HEK293 (cell line): ENCODE measurements at regions not wholly inside any gene's neighbourhood (a gene's known extent, or its start where the extent isn't known, plus 50 kb on each side); places are given as distances from the start of the nearest gene placed in this dataset.

Source experiments
- CTCF ChIA-PET: fragments of 350-600 bp; formaldehyde crosslinking; extraction: SDS; loops from one replicate; lab custom pipeline; 2021; ENCODE audit warnings: antibody characterized with exemption; lab: Yijun Ruan, JAX
- POLR2A ChIA-PET: fragments of 300-600 bp; formaldehyde crosslinking; extraction: SDS; loops from one replicate; lab custom pipeline; 2020; ENCODE audit warnings: antibody characterized with exemption, inconsistent platforms; lab: Yijun Ruan, JAX
- H3K27ac ChIP-seq: fragments of 200-500 bp; sonication (Bioruptor generic); 2 replicates; pipeline ENCODE4 v1.5.1; 2014; ENCODE audit warnings: low read depth, low read length, control low read depth, inconsistent platforms; ENCODE audit errors: extremely low read depth
- H3K36me3 ChIP-seq, 2 experiments: fragments of 200-500 bp in 1 of 2; sonication (Bioruptor generic) in 1 of 2; 1 replicate in 1 of 2; 2 replicates in 1 of 2; pipeline ENCODE4 v1.5.1; 2014 to 2017; ENCODE audit warnings: inconsistent platforms in 2 of 2, low read length in 2 of 2; ENCODE audit not compliant: control insufficient read depth in 2 of 2, insufficient read depth in 1 of 2
- H3K4me1 ChIP-seq: fragments of 200-500 bp; sonication (Bioruptor generic); 2 replicates; pipeline ENCODE4 v1.5.1; 2014; ENCODE audit warnings: mild to moderate bottlenecking, low read length, inconsistent platforms; ENCODE audit not compliant: control insufficient read depth, insufficient read depth
- H3K4me3 ChIP-seq: 2 replicates; pipeline ENCODE4 v1.5.1; 2011; ENCODE audit warnings: low read depth, mild to moderate bottlenecking, control low read depth, low read length, moderate library complexity
- H3K9me3 ChIP-seq: fragments of 200-500 bp; sonication (Bioruptor generic); 2 replicates; pipeline ENCODE4 v1.5.1; 2014; ENCODE audit warnings: low read depth, low read length, inconsistent platforms; ENCODE audit not compliant: control insufficient read depth, insufficient read depth
- GLI4 ChIP-seq: fragments of 450-650 bp; formaldehyde crosslinking; IDR thresholded peaks from 2 replicates; pipeline ENCODE4 v1.5.1; 2016; ENCODE audit warnings: missing biosample characterization, missing genetic modification characterization
- INSM2 ChIP-seq: fragments of 450-650 bp; formaldehyde crosslinking; IDR thresholded peaks from 2 replicates; pipeline ENCODE4 v1.5.1; 2016; ENCODE audit warnings: missing biosample characterization, missing genetic modification characterization
- KLF9 ChIP-seq: fragments of 450-650 bp; formaldehyde crosslinking; IDR thresholded peaks from 2 replicates; pipeline ENCODE4 v1.5.1; 2016; ENCODE audit warnings: missing biosample characterization, missing genetic modification characterization, low read depth
- PRDM2 ChIP-seq: fragments of 450-650 bp; formaldehyde crosslinking; IDR thresholded peaks from 2 replicates; pipeline ENCODE4 v1.5.1; 2016; ENCODE audit warnings: missing biosample characterization, missing genetic modification characterization, borderline replicate concordance
- REST ChIP-seq: fragments of 450-650 bp; formaldehyde crosslinking; IDR thresholded peaks from 2 replicates; pipeline ENCODE4 v1.5.1; 2016; ENCODE audit warnings: missing biosample characterization, missing genetic modification characterization
- SCRT2 ChIP-seq: fragments of 450-650 bp; formaldehyde crosslinking; IDR thresholded peaks from 2 replicates; pipeline ENCODE4 v1.5.1; 2016; ENCODE audit warnings: missing biosample characterization, missing genetic modification characterization
- ZBTB1 ChIP-seq: fragments of 450-650 bp; formaldehyde crosslinking; IDR thresholded peaks from 2 replicates; pipeline ENCODE4 v1.5.1; 2016; ENCODE audit warnings: missing biosample characterization, missing genetic modification characterization
- ZFP37 ChIP-seq: fragments of 450-650 bp; formaldehyde crosslinking; IDR thresholded peaks from 2 replicates; pipeline ENCODE4 v1.5.1; 2016; ENCODE audit warnings: missing biosample characterization, missing genetic modification characterization
- ZNF112 ChIP-seq: fragments of 450-650 bp; formaldehyde crosslinking; IDR thresholded peaks from 2 replicates; pipeline ENCODE4 v1.5.0; 2017; ENCODE audit warnings: missing biosample characterization, missing genetic modification characterization
- ZNF114 ChIP-seq: fragments of 450-650 bp; formaldehyde crosslinking; IDR thresholded peaks from 2 replicates; pipeline ENCODE4 v1.5.0; 2017; ENCODE audit warnings: missing biosample characterization, missing genetic modification characterization
- ZNF174 ChIP-seq: fragments of 450-650 bp; formaldehyde crosslinking; IDR thresholded peaks from 2 replicates; pipeline ENCODE4 v1.5.0; 2017; ENCODE audit warnings: missing biosample characterization, mild to moderate bottlenecking, missing genetic modification characterization
- ZNF211 ChIP-seq: fragments of 450-650 bp; formaldehyde crosslinking; IDR thresholded peaks from 2 replicates; pipeline ENCODE4 v1.5.1; 2016; ENCODE audit warnings: low read depth, missing biosample characterization, missing genetic modification characterization
- ZNF488 ChIP-seq: fragments of 450-650 bp; formaldehyde crosslinking; IDR thresholded peaks from 2 replicates; pipeline ENCODE4 v1.5.1; 2016; ENCODE audit warnings: missing biosample characterization, missing genetic modification characterization
- ZNF658 ChIP-seq: fragments of 450-650 bp; formaldehyde crosslinking; IDR thresholded peaks from 2 replicates; pipeline ENCODE4; 2016; ENCODE audit warnings: missing biosample characterization, missing genetic modification characterization
- ZSCAN18 ChIP-seq: fragments of 450-650 bp; formaldehyde crosslinking; IDR thresholded peaks from 2 replicates; pipeline ENCODE4 v1.5.1; 2016; ENCODE audit warnings: missing biosample characterization, missing genetic modification characterization
- ZSCAN23 ChIP-seq: fragments of 450-650 bp; formaldehyde crosslinking; IDR thresholded peaks from 2 replicates; pipeline ENCODE4 v1.5.1; 2016; ENCODE audit warnings: missing biosample characterization, missing genetic modification characterization

- POLR2A ChIA-PET, result no interaction called here
- Histone ChIP-seq H3K9me3 (no peaks in the 10 kb centered on the region), H3K4me1 (no peaks in the 10 kb centered on the region), H3K27ac (no peak overlapping the region), H3K36me3 (no peaks in the 10 kb centered on the region), H3K4me3 (no peak overlapping the region)
- no peak for TF ChIP-seq ZNF211 (tag by site-specific recombination)
- TF ChIP-seq ZNF174 (tag by site-specific recombination), result no peak
- TF ChIP-seq ZSCAN18 (tag by site-specific recombination), result no peak
- CTCF ChIA-PET, result interaction anchor here (0.6 to 1.1 kb wide), 2 partner anchors 554 to 649 kb away, joined by 3 read pairs; no protein-coding TSS in a partner anchor
Measured at GRCh38 chr6:145137425-145137824, 597.9 kb downstream of the EPM2A start.

GRCh38 chr6:145138469-145139139, 596.7 kb downstream of the EPM2A start:
- ChIA-PET POLR2A (no interaction called here), CTCF (no interaction called here)
- Histone ChIP-seq H3K4me3 (no peak overlapping the region), H3K27ac (no peak overlapping the region), H3K9me3 (no peaks in the 10 kb centered on the region), H3K4me1 (no peaks in the 10 kb centered on the region), H3K36me3 (no peaks in the 10 kb centered on the region)
- no peak for TF ChIP-seq ZSCAN23 (tag by site-specific recombination)
- no peak for TF ChIP-seq KLF9 (tag by site-specific recombination)
- no peak for TF ChIP-seq ZNF658
- no peak for TF ChIP-seq GLI4 (tag by site-specific recombination)
- TF ChIP-seq REST, result no peak
- TF ChIP-seq SCRT2 (tag by site-specific recombination), result no peak
- no peak for TF ChIP-seq ZNF112

- no peaks in the 10 kb centered on the region for H3K36me3 ChIP-seq
- H3K27ac ChIP-seq, result no peak overlapping the region
- POLR2A ChIA-PET, result no interaction called here
- H3K4me1 ChIP-seq, result no peaks in the 10 kb centered on the region
- CTCF ChIA-PET, result interaction anchor here (0.5 kb wide), 2 partner anchors 57 to 72 kb away, joined by 3 to 7 read pairs; no protein-coding TSS in a partner anchor
- H3K4me3 ChIP-seq, result no peak overlapping the region
- no peaks in the 10 kb centered on the region for H3K9me3 ChIP-seq
- TF ChIP-seq PRDM2 (tag by site-specific recombination), result no peak
- TF ChIP-seq ZFP37 (tag by site-specific recombination), result no peak
- no peak for TF ChIP-seq ZBTB1 (tag by site-specific recombination)
- no peak for TF ChIP-seq ZNF658
- no peak for TF ChIP-seq ZNF488 (tag by site-specific recombination)
- TF ChIP-seq ZNF114 (tag by site-specific recombination), result no peak
- TF ChIP-seq INSM2, result no peak
Measured at GRCh38 chr6:145139140-145139850, 596.0 kb downstream of the EPM2A start.
